ENCODE measurements at regions not wholly inside any gene's neighbourhood (a gene's known extent, or its start where the extent isn't known, plus 50 kb on each side); places are given as distances from the start of the nearest gene placed in this dataset.

GRCh38 chr2:16258350-16258749 lies 318.0 kb downstream of the MYCN start:
- POLR2A ChIA-PET (ENCODE audit: partially characterized antibody), result no interaction called here
- Histone ChIP-seq H2AFZ (ENCODE audit: low read length) (no peak overlapping the region), H3K23ac (ENCODE audit: insufficient read length) (no peak overlapping the region), H4K91ac (replicated peaks; ENCODE audit: insufficient read length, low read length) (no peak overlapping the region), H3K9me3 (ENCODE audit: insufficient read depth in 2 of 2, low read depth in 1 of 2, low read length in 1 of 2) (0 out of 4 replicates have a peak, but pooled peaks cover 0 to 6% of the 10 kb centered on the region in 2 experiments), H4K5ac (ENCODE audit: insufficient read length, low read depth, low read length) (no peak overlapping the region), H2BK120ac (replicated peaks; ENCODE audit: low read depth, low read length) (no peak overlapping the region), H2AK5ac (ENCODE audit: low read depth, low read length) (no peak overlapping the region), H2BK12ac (ENCODE audit: low read depth, low read length) (no peak overlapping the region), H4K20me1 (replicated peaks in 1 of 2; ENCODE audit: control insufficient read depth in 1 of 2, insufficient read depth in 2 of 2, low read length in 2 of 2) (no peaks in the 10 kb centered on the region), H3K4me3 (ENCODE audit: extremely low read depth in 1 of 4, insufficient read depth in 2 of 4, low read depth in 3 of 4, low read length in 4 of 4) (no peak overlapping the region), H2BK5ac (ENCODE audit: low read depth, low read length) (no peak overlapping the region), H2BK20ac (ENCODE audit: low read length) (no peak overlapping the region), H3K79me2 (ENCODE audit: control insufficient read depth in 1 of 2, insufficient read depth in 2 of 2, low read length in 2 of 2) (no peaks in the 10 kb centered on the region), H2BK15ac (ENCODE audit: low read length) (no peak overlapping the region), H3K14ac (ENCODE audit: insufficient read length) (no peak overlapping the region), H3K4me2 (ENCODE audit: insufficient read depth in 1 of 2, low read depth in 2 of 2, low read length in 2 of 2) (no peak overlapping the region), H3K4me1 (replicated peaks in 1 of 4; ENCODE audit: control insufficient read depth in 3 of 4, insufficient read depth in 4 of 4, low read length in 3 of 4) (peaks cover 0 to 1% (median 0%) of the 10 kb centered on the region in 4 experiments; a peak in 1 of 7 replicates), H4K8ac (ENCODE audit: extremely low read depth, insufficient read depth, low read length) (no peak overlapping the region), H3K27me3 (replicated peaks in 1 of 4; ENCODE audit: control insufficient read depth in 3 of 4, extremely low read depth in 1 of 4, insufficient read depth in 3 of 4, low read length in 3 of 4) (no peaks in the 10 kb centered on the region), H3K36me3 (ENCODE audit: control insufficient read depth in 2 of 4, insufficient read depth in 4 of 4, low read length in 3 of 4) (peaks cover 0 to 2% (median 0%) of the 10 kb centered on the region in 4 experiments; a peak in 1 of 8 replicates), H3K27ac (ENCODE audit: low read depth, low read length) (no peak overlapping the region), H3K79me1 (ENCODE audit: low read depth, low read length) (no peaks in the 10 kb centered on the region), H3K23me2 (ENCODE audit: low read depth, low read length) (no peaks in the 10 kb centered on the region; the same call in 1 of the 2 replicates), H3K56ac (replicated peaks; ENCODE audit: insufficient read length, low read depth, low read length) (no peak overlapping the region), H3K4ac (replicated peaks; ENCODE audit: insufficient read length, low read depth, low read length) (no peak overlapping the region), H3K18ac (ENCODE audit: extremely low read depth, low read length) (no peak overlapping the region), H3K9ac (replicated peaks in 1 of 4; ENCODE audit: extremely low read depth in 1 of 4, low read depth in 3 of 4, low read length in 3 of 4) (no peak overlapping the region)
- no peak for FAIRE-seq
- DNase-seq (ENCODE audit: low read depth in 1 of 2, low spot score in 2 of 2), result no peak
- 82% methylated on average over 1 of the region's 1 CpG; no CpG with 5 or more reads in 1 of the 2 experiments for WGBS, 2 experiments (ENCODE audit: extremely low coverage in 1 of 2, insufficient coverage in 1 of 2, insufficient read length in 1 of 2, insufficient replicate concordance in 2 of 2, low coverage in 1 of 2, low lambda C conversion rate in 2 of 2, missing lambda C conversion rate in 1 of 2)
- CTCF ChIA-PET (ENCODE audit: partially characterized antibody), result interaction anchor here (1.0 to 1.1 kb wide), 2 partner anchors 32 to 40 kb away, joined by 3 read pairs; no protein-coding TSS in a partner anchor
- TF ChIP-seq BRCA1 (IDR thresholded peaks at IDR 0.05; ENCODE audit: low read depth, low read length) (no peak), SRF (IDR thresholded peaks at IDR 0.05; ENCODE audit: low read depth, low read length) (no peak), CREB1 (IDR thresholded peaks at IDR 0.05) (no peak), KDM5A (IDR thresholded peaks at IDR 0.05; ENCODE audit: low read length) (no peak), USF2 (IDR thresholded peaks at IDR 0.05; ENCODE audit: low read length) (no peak), JUND (IDR thresholded peaks at IDR 0.05; ENCODE audit: low read length) (no peak), POLR2A (IDR thresholded peaks at IDR 0.05; ENCODE audit: control extremely low read depth in 1 of 2, low read depth in 2 of 2, low read length in 2 of 2) (no peak), TAF7 (optimal IDR thresholded peaks at IDR 0.05; ENCODE audit: borderline replicate concordance, low read depth, low read length) (no peak), ASH2L (IDR thresholded peaks at IDR 0.05; ENCODE audit: low read length) (no peak), MAFK (IDR thresholded peaks at IDR 0.05; ENCODE audit: low read depth, low read length) (no peak), RBBP5 (IDR thresholded peaks at IDR 0.05; ENCODE audit: borderline replicate concordance, low read depth, low read length) (no peak), RNF2 (IDR thresholded peaks at IDR 0.05; ENCODE audit: borderline replicate concordance, low read depth, low read length, missing control alignments, poor library complexity, severe bottlenecking) (no peak), CHD2 (IDR thresholded peaks at IDR 0.05; ENCODE audit: low read length) (no peak), HDAC6 (IDR thresholded peaks at IDR 0.05; ENCODE audit: low read depth, low read length) (no peak), SAP30 (IDR thresholded peaks at IDR 0.05; ENCODE audit: insufficient read depth, insufficient replicate concordance, low read length) (no peak)

Data from H1 (cell line).